Endothelial cell of umbilical vein (primary cell): ENCODE measurements at regions not wholly inside any gene's neighbourhood (a gene's known extent, or its start where the extent isn't known, plus 50 kb on each side); places are given as distances from the start of the nearest gene placed in this dataset.

Source experiments
- BruUV-seq: library from RNA; stranded (reverse); fragments of 400-500 nt; replicated peaks from 2 replicates; lab custom pipeline; 2021; lab: Mats Ljungman, UMichigan
- CTCF ChIA-PET: fragments of 300-600, 350-600 bp; sonication (Branson Sonifier 250); formaldehyde crosslinking; loops from one replicate; lab custom pipeline; 2021; ENCODE audit warnings: antibody characterized with exemption, inconsistent platforms; lab: Charles Lee
- POLR2A ChIA-PET: fragments of 300-600, 350-600 bp; sonication (Branson Sonifier 250); formaldehyde crosslinking; loops from one replicate; lab custom pipeline; 2021; ENCODE audit warnings: antibody characterized with exemption, inconsistent platforms; lab: Charles Lee
- DNase-seq: peaks from one replicate; pipeline ENCODE4 v3.0.0-alpha.2; 2011; ENCODE audit warnings: low read depth, low spot score
- FAIRE-seq: peaks from 2 replicates; lab custom pipeline; 2011; peaks lifted over from hg19 to GRCh38; lab: Jason Lieb, UNC
- H2AFZ ChIP-seq: 2 replicates; pipeline ENCODE4 v1.6.0; 2012; ENCODE audit warnings: low read depth, low read length, control low read depth, inconsistent platforms
- H3K27ac ChIP-seq: 2 replicates; pipeline ENCODE4 v1.5.1; 2011; ENCODE audit warnings: low read depth, mild to moderate bottlenecking, control low read depth, low read length, moderate library complexity; ENCODE audit not compliant: insufficient read depth
- H3K27me3 ChIP-seq, 2 experiments: 2 replicates each; pipeline versions ENCODE4 v1.6.0 to v1.6.1; 2011; ENCODE audit warnings: low read length in 2 of 2, mixed read lengths in 1 of 2; ENCODE audit not compliant: control insufficient read depth in 2 of 2, insufficient read depth in 2 of 2
- H3K36me3 ChIP-seq, 2 experiments: 2 replicates in 1 of 2; 3 replicates in 1 of 2; pipeline ENCODE4 v1.5.1; 2011; ENCODE audit warnings: low read length in 2 of 2, mild to moderate bottlenecking in 1 of 2, moderate library complexity in 1 of 2; ENCODE audit not compliant: control insufficient read depth in 2 of 2, insufficient read depth in 2 of 2; ENCODE audit errors: extremely low read depth in 1 of 2
- H3K4me1 ChIP-seq: 3 replicates; pipeline ENCODE4 v1.5.1; 2011; ENCODE audit warnings: mild to moderate bottlenecking, low read length; ENCODE audit not compliant: control insufficient read depth, insufficient read depth; ENCODE audit errors: extremely low read depth
- H3K4me2 ChIP-seq: 2 replicates; pipeline ENCODE4 v1.6.1; 2011; ENCODE audit warnings: low read length, control low read depth, mixed read lengths; ENCODE audit not compliant: insufficient read depth
- H3K4me3 ChIP-seq, 3 experiments: fragments of 200-600 bp in 1 of 3; sonication (generic), shearing (Covaris generic) in 1 of 3; replicated peaks in 1 of 3; 2 replicates each; pipeline ENCODE4 v1.5.1; 2011 to 2016; ENCODE audit warnings: control low read depth in 3 of 3, low read length in 3 of 3, mild to moderate bottlenecking in 2 of 3, inconsistent platforms in 1 of 3, low read depth in 1 of 3, moderate library complexity in 1 of 3; ENCODE audit not compliant: insufficient read depth in 1 of 3
- H3K79me2 ChIP-seq: 2 replicates; pipeline ENCODE4 v1.6.0; 2012; ENCODE audit warnings: low read length, inconsistent platforms; ENCODE audit not compliant: control insufficient read depth, insufficient read depth
- H3K9ac ChIP-seq: replicated peaks from 2 replicates; pipeline ENCODE3; 2011; ENCODE audit warnings: low read length, control low read depth; ENCODE audit not compliant: insufficient read depth; ENCODE audit errors: extremely low read depth
- H3K9me1 ChIP-seq: replicated peaks from 3 replicates; pipeline ENCODE4 v1.6.0; 2011; ENCODE audit warnings: mild to moderate bottlenecking, low read length; ENCODE audit not compliant: control insufficient read depth, insufficient read depth; ENCODE audit errors: extremely low read depth
- H3K9me3 ChIP-seq: replicated peaks from 2 replicates; pipeline ENCODE4 v1.5.1; 2012; ENCODE audit warnings: low read length, inconsistent platforms; ENCODE audit not compliant: control insufficient read depth, insufficient read depth
- H4K20me1 ChIP-seq: replicated peaks from 2 replicates; pipeline ENCODE3; 2011; ENCODE audit warnings: mild to moderate bottlenecking, low read length; ENCODE audit not compliant: control insufficient read depth, insufficient read depth; ENCODE audit errors: extremely low read depth
- EZH2 ChIP-seq: IDR thresholded peaks from 2 replicates; pipeline ENCODE4 v1.6.1; 2012; ENCODE audit warnings: borderline replicate concordance, low read depth, mild to moderate bottlenecking, moderate library complexity, low read length, inconsistent platforms; ENCODE audit not compliant: severe bottlenecking
- FOS ChIP-seq: IDR thresholded peaks from 2 replicates; pipeline ENCODE4 v1.6.1; 2011; ENCODE audit warnings: mild to moderate bottlenecking, low read length, moderate library complexity, borderline replicate concordance; ENCODE audit not compliant: insufficient read depth
- GATA2 ChIP-seq: IDR thresholded peaks from 2 replicates; pipeline ENCODE4 v1.7.0; 2011; ENCODE audit warnings: low read depth, mild to moderate bottlenecking, moderate library complexity, mixed read lengths, low read length; ENCODE audit not compliant: insufficient read length, insufficient read depth
- JUN ChIP-seq: IDR thresholded peaks from 2 replicates; pipeline ENCODE4 v1.6.1; 2011; ENCODE audit warnings: borderline replicate concordance, low read depth; ENCODE audit not compliant: insufficient read length, insufficient read depth
- MYC ChIP-seq: IDR thresholded peaks from one replicate; pipeline ENCODE4 v1.6.1; 2011; ENCODE audit warnings: mild to moderate bottlenecking, low read depth, low read length
- POLR2A ChIP-seq: IDR thresholded peaks from 2 replicates; pipeline ENCODE4 v1.6.1; 2012; ENCODE audit warnings: low read depth, mild to moderate bottlenecking, control low read depth, low read length
- POLR2AphosphoS5 ChIP-seq: IDR thresholded peaks from 2 replicates; pipeline ENCODE4 v1.6.1; 2012; ENCODE audit warnings: low read depth, mild to moderate bottlenecking, control low read depth, low read length, moderate library complexity; ENCODE audit not compliant: insufficient read depth
- dilution Hi-C: fragments of 300-500 bp; cut with MboI; formaldehyde crosslinking; loops from one replicate; pipeline ENCODE4 v1.15.0; 2019; ENCODE audit warnings: low sequenced_read_pairs; ENCODE audit not compliant: extremely low pct_ligation_motif_present
- intact Hi-C: fragments of 100-400 bp; cut with micrococcal nuclease; formaldehyde crosslinking; loops from one replicate; pipeline ENCODE4 v1.10.0; 2022
- TF ChIP-seq, protein P1 (sequence below): IDR thresholded peaks from 2 replicates; pipeline ENCODE4 v1.6.1; 2011; ENCODE audit not compliant: insufficient read depth, insufficient read length
- TF ChIP-seq, protein P2 (sequence below), 2 donors: IDR thresholded peaks; 1 replicate in 1 of 2; 2 replicates in 1 of 2; pipeline ENCODE4 v1.5.1; 2011; ENCODE audit warnings: low read length in 2 of 2, mild to moderate bottlenecking in 2 of 2, moderate library complexity in 2 of 2, control low read depth in 1 of 2, inconsistent platforms in 1 of 2, low read depth in 1 of 2; ENCODE audit not compliant: insufficient read depth in 1 of 2; ENCODE audit errors: extremely low read depth in 1 of 2

DNA sequence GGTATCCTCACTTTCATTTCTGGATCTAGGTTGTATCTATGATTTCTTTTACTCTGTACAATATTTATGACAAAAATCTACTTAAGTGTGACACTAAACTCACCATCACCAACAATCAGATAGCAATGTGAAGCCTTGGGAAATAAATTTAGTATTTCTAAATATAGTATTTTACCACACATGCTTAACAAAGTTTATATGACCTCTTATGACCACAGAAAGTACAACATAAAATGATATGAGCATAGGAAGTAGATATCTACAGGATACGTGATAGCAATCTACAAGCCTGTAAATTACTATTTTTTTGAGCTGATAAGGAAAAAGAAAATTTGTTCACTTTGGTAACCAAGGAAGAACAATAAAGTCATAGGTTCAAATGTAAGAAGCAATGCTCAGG lies 910.4 kb upstream of the CITED2 start:
- FAIRE-seq (no peak), DNase-seq (no peak)
- no peak for TF ChIP-seq EZH2
- TF ChIP-seq FOS = no peak
- TF ChIP-seq, protein P1, sequence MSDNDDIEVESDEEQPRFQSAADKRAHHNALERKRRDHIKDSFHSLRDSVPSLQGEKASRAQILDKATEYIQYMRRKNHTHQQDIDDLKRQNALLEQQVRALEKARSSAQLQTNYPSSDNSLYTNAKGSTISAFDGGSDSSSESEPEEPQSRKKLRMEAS = no peak
- no peak for TF ChIP-seq POLR2AphosphoS5
- TF ChIP-seq MYC = no peak
- TF ChIP-seq JUN = no peak
- TF ChIP-seq, protein P2, sequence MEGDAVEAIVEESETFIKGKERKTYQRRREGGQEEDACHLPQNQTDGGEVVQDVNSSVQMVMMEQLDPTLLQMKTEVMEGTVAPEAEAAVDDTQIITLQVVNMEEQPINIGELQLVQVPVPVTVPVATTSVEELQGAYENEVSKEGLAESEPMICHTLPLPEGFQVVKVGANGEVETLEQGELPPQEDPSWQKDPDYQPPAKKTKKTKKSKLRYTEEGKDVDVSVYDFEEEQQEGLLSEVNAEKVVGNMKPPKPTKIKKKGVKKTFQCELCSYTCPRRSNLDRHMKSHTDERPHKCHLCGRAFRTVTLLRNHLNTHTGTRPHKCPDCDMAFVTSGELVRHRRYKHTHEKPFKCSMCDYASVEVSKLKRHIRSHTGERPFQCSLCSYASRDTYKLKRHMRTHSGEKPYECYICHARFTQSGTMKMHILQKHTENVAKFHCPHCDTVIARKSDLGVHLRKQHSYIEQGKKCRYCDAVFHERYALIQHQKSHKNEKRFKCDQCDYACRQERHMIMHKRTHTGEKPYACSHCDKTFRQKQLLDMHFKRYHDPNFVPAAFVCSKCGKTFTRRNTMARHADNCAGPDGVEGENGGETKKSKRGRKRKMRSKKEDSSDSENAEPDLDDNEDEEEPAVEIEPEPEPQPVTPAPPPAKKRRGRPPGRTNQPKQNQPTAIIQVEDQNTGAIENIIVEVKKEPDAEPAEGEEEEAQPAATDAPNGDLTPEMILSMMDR (IDR thresholded peaks at IDR 0.05; ENCODE audit: extremely low read depth in 1 of 2, insufficient read depth in 1 of 2, low read depth in 1 of 2, low read length in 2 of 2) = no peak
- TF ChIP-seq POLR2A = no peak
- no peak for TF ChIP-seq GATA2
- no peaks in the 10 kb centered on the region for H3K36me3 ChIP-seq
- intact Hi-C loops = loop anchor here (5.0 kb wide), 1 partner anchor 107 kb away; no protein-coding TSS in a partner anchor
- dilution Hi-C loops = no loop called here
- no peaks in the 10 kb centered on the region for H4K20me1 ChIP-seq
- H3K4me2 ChIP-seq = no peak overlapping the region
- H2AFZ ChIP-seq = no peak overlapping the region
- ChIA-PET CTCF (interaction anchor here (1.3 to 1.4 kb wide), 3 partner anchors 8 to 915 kb away, joined by 3 to 6 read pairs (median 4); no protein-coding TSS in a partner anchor), POLR2A (no interaction called here)
- H3K9me1 ChIP-seq = no peaks in the 10 kb centered on the region
- peaks cover 5% of the 10 kb centered on the region for H3K4me1 ChIP-seq
- no peak overlapping the region for H3K9ac ChIP-seq
- H3K27me3 ChIP-seq = no peaks in the 10 kb centered on the region
- H3K9me3 ChIP-seq = no peaks in the 10 kb centered on the region
- no peak overlapping the region for H3K4me3 ChIP-seq
- no peak overlapping the region for H3K27ac ChIP-seq
- no peaks in the 10 kb centered on the region for H3K79me2 ChIP-seq
- no TSS peak for BruUV-seq
